GM13976 (cell line): ENCODE measurements at regions not wholly inside any gene's neighbourhood (a gene's known extent, or its start where the extent isn't known, plus 50 kb on each side); places are given as distances from the start of the nearest gene placed in this dataset.

Experiments used
- DNase-seq: peaks from one replicate; pipeline ENCODE4 v3.0.0; 2012; ENCODE audit warnings: low spot score
- CTCF ChIP-seq: IDR thresholded peaks from 2 replicates; pipeline ENCODE4 v1.5.1; 2012; ENCODE audit warnings: borderline replicate concordance, mild to moderate bottlenecking; ENCODE audit not compliant: insufficient read depth; ENCODE audit errors: extremely low read depth, missing control alignments, control extremely low read depth
- in situ Hi-C: fragments of 300-500 bp; cut with MboI; formaldehyde crosslinking; loops from one replicate; pipeline ENCODE4 v1.12.0; 2022; ENCODE audit warnings: low sequenced_read_pairs, mixed read lengths, inconsistent platforms; ENCODE audit not compliant: unreplicated experiment

GRCh38 chr14:89486505-89486904 is 69.5 kb upstream of the FOXN3 start:
- in situ Hi-C loops, result no loop called here
- DNase-seq, result no peak
- TF ChIP-seq CTCF, result no peak

DNA sequence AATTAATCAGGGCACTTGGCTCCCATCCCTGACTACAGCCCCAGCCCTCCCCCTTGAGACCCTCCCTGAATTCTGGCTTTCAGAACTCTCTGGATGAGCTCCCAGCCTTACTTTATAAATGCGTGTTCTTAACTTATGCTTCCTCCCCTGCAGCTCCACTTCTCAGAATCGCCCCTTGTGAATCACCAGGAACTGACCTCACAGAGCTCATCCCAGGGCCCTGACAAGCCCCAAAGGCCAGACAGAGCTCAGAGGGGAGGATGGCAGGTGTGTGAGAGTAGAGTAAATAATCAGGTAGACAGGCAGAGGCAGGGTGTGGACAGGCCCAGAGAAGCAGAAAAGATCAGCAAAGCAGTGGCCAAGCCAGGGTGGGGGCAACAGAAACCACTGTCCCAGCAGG is 68.2 kb upstream of the FOXN3 start:
- in situ Hi-C loops, result no loop called here
- DNase-seq, result no peak
- TF ChIP-seq CTCF, result no peak

- no peak for TF ChIP-seq CTCF
- no peak for DNase-seq
- in situ Hi-C loops, result no loop called here
Observed at GRCh38 chr14:89484051-89484844, 67.2 kb upstream of the FOXN3 start.

- DNase-seq, result no peak
- TF ChIP-seq CTCF, result no peak
- in situ Hi-C loops, result no loop called here
Observed at GRCh38 chr14:89481196-89481595, 64.2 kb upstream of the FOXN3 start.

DNA sequence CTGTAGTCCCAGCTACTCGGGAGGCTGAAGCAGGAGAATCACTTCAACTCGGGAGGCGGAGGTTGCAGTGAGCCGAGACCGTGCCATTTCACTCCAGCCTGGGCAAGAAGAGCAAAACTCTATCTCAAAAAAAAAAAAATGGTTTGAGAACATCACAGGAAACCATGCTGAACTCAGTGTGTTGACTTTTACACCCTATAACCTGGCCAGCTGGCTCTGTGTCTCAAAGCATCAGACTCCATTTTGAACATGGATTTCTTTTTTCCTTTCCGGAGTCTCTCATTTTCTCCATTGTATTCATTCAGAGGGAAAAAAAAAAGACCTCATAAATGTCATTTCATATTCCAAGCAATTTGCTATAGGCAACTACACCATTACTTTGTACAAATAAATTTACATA is 63.2 kb upstream of the FOXN3 start:
- in situ Hi-C loops, result no loop called here
- TF ChIP-seq CTCF, result no peak
- DNase-seq, result no peak

- no peak for TF ChIP-seq CTCF
- in situ Hi-C loops, result no loop called here
- DNase-seq, result no peak
Observed at GRCh38 chr14:89479802-89480201, 62.8 kb upstream of the FOXN3 start.
